IPS-18c (cell line): ENCODE measurements at regions not wholly inside any gene's neighbourhood (a gene's known extent, or its start where the extent isn't known, plus 50 kb on each side); places are given as distances from the start of the nearest gene placed in this dataset.
"Not testable (repeated sequence)": the region's sequence is repeated elsewhere in the genome, so short reads cannot be mapped to it uniquely, and the experiment has no call there.

Experiments used
- H3K4me3 ChIP-seq: 2 replicates; pipeline ENCODE4 v1.7.0; 2013; ENCODE audit warnings: low read depth, mild to moderate bottlenecking, low read length, moderate library complexity; ENCODE audit not compliant: insufficient read depth
- H3K9me3 ChIP-seq: one replicate; pipeline ENCODE4 v1.6.1; 2013; ENCODE audit warnings: mild to moderate bottlenecking, low read length, moderate library complexity; ENCODE audit not compliant: control insufficient read depth, insufficient read depth

DNA sequence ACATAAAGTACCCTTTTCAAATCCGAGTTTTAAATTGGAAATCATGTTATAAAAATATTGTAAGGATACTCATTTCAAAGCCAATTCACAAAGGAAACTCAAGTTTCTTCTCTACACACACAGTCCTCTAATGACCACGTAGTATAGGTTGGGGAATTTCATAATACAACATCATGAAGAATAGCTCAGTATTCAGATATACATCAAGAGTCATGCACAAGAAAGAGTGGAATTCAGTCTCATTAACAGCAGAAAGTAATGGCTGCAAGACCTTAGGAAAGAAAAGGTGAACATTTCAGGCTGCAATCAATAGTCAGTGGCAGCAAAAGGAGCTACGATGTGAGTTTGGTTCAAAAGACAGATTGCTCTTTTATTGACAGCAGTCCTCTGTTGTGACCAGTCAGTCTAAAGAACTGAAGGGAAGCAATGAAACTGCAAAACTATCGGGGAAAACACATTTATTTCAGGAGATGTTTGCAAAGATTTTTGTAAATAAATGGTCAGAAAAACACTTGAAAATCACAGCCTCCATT is 317.2 kb downstream of the IPMK start:
- Histone ChIP-seq H3K9me3 (no peaks in the 10 kb centered on the region), H3K4me3 (no peak overlapping the region)

DNA sequence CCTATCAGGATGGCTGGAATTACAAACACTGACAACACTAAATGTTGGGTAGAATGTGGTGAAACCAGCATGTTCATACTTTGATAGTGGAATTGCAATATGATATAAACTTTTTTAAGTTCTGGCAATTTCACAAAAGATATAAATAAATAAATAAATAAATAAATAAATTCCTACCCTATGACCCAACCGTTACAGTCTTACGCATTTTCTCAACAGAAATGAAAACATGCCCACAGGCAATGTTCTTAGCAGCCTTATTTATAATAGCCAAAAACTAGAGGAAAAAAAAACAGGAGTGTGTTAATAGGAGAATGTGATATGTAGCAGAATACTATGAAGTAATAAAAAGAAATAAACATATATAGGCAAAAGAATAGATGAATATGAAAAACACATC is 318.9 kb downstream of the IPMK start:
- H3K9me3 ChIP-seq, result no peaks in the 10 kb centered on the region
- H3K4me3 ChIP-seq, result no peak overlapping the region

DNA sequence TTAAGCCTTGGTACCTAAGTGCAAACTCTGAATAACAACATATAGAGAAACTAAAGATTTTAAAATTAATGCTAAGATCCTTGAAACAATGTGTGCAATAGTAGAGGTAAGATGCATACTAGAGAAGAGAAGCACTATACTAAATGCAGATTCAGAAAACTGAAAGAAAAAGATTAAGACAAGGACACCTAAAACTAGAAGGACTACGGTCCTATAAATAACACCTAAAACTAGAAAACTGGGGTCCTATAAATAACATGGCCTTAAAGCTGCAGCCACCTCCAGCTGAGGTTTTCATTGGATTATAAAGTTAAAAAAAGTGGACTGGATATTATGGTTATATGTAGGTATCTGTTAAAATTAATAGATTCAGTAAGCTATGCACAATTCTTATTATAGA is 320.9 kb downstream of the IPMK start:
- Histone ChIP-seq H3K9me3 (no peaks in the 10 kb centered on the region), H3K4me3 (no peak overlapping the region)

DNA sequence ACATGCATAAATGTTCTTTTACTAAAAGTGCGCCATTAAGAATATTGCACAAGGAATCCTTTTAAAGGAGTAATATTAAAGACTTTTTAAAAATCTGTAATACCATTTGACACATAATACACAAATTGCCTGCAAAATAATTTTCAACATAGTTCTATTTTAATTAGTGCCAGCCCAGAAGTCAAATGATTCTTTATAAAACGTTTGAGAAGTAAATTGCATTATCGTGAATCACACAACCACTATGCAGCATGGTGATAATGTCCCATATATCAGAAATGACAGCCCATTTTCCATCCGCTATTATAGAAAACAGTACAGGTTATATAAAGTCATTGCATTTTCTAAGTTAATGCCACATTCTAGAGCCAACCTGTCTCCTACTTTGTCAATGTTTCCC is 324.0 kb downstream of the IPMK start:
- H3K4me3 ChIP-seq, result no peak overlapping the region
- H3K9me3 ChIP-seq, result no peaks in the 10 kb centered on the region

DNA sequence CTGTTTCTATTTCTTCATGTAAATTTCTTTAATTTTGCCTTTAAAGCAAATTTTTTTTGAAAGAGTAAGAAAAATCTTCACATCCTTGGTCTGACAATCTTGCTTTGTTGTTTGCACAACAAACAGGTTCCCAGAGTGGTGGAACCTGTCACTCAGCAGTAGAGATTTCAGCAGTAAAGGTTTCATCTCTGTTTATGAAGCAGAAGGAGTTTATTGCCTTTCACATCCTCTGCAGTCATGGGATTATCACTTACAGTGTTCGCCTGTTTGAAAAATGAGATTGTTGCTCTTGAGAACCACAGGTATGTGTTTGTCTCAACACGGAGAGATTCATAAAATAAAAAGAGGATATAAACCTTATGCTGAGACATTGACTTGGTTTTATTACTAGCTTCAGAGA is 342.6 kb downstream of the IPMK start:
- H3K9me3 ChIP-seq, result no peaks in the 10 kb centered on the region
- no peak overlapping the region for H3K4me3 ChIP-seq

DNA sequence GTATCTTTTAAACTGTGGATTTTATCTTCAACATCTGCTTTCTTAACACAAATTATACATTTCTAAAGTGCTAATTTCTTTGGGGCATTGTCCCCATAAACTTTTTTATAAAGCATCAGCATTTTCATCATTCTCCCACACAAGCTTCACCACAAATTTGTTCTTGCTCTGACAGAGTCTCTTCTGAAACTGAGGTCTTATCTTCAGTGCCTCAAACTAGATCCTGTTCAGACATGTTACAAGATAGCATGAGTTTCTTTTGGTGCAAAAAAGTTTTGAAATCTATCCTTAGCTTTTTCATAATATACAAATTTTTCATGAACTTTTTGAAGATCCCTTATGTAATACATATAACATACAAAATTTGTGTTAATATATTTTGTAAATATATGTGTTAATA is 346.6 kb downstream of the IPMK start:
- H3K4me3 ChIP-seq, result no peak overlapping the region
- no peaks in the 10 kb centered on the region for H3K9me3 ChIP-seq

DNA sequence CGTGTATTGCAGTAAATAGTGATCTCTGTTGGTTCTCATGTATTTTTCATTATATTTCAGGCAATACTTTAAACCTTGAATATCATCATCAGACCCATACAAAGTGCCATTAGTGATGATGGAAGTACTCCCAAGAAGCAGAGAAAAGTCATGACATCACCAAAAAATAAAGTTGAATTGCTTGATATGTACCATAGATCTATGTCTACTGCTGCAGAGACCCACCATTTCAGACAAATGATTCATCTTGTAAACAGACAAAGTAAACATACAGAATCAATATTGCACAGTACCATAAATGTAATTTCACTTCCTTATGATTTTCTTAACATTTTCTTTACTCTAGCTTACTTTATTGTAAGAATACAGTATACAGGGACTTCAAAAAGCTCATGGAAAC is 347.8 kb downstream of the IPMK start:
- no peaks in the 10 kb centered on the region for H3K9me3 ChIP-seq
- no peak overlapping the region for H3K4me3 ChIP-seq

DNA sequence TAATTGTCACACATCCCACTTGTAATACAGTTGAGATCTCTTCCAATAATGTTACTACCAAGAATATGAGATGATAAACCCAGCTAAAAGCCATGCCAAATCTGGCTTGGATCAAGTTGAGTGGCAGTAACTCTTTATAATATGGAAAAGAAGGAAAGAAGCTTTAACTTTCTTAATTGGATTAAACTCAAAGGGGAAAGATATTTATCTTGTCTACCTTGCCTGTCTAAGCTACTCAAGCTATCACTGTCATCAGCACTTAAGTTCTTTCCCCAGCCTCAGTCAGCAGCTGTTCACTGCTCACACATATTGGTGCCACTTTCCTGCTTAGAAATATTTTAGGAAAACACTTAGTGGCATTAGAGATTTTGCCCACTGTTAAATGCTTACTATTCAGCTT is 350.7 kb downstream of the IPMK start:
- Histone ChIP-seq H3K9me3 (no peaks in the 10 kb centered on the region), H3K4me3 (no peak overlapping the region)

DNA sequence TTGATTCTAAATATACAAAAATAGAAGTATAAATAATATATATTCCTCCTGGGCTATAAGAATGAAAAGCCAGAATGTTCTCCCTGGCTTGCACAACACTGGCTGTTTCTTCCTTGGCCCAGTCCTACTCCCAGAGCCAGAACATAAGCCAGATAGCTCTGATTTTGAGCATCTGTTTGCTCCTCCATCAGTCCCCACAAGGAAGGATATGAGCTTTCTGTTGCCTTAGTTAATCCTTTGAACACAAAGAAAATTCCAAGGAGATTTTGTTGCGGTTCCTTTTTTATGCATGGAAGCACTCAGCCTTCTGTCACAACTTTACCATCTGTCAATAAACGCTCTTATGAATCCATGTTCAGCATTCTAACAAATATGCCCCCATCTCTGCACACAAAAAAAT is 361.8 kb downstream of the IPMK start:
- Histone ChIP-seq H3K9me3 (no peaks in the 10 kb centered on the region), H3K4me3 (no peak overlapping the region)

DNA sequence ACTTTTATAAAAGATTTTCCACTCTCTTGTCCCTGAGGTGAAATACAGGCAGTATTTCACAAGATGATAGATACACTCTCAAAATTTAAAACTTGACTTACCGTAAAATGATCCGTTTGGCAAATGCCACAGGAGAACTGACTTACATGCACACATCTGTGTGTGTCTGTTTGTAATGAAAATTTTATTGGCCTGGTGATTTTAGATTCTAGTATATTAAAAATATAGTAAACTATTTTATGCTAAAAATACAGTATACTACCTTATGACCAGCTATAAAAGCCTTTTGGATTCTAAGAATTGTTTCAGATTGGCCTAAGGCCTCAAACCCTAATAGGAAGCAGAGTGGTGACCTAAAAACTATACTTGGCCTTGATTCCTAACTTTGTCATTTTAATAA is 362.7 kb downstream of the IPMK start:
- no peak overlapping the region for H3K4me3 ChIP-seq
- H3K9me3 ChIP-seq, result peaks cover 2% of the 10 kb centered on the region

DNA sequence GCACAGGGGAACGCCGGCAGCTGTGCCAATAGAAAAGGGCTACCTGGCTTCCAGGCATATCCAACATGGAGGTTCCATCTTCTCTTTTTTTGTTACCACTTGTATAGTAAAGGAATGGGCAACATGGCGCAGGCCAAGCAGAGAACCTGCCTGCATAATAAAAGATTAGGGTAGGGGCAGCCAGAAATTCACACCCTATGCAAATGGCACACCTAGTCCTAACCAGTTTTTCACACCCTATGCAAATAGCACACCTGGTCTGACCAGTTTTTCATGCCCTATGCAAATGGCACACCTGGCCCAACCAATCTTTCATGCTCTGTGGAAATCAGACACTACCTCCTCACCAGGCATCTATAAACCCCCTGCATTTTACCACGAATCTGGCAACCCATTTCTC is 369.5 kb downstream of the IPMK start:
- H3K9me3 ChIP-seq, result peaks cover 4% of the 10 kb centered on the region
- H3K4me3 ChIP-seq, result no peak overlapping the region

DNA sequence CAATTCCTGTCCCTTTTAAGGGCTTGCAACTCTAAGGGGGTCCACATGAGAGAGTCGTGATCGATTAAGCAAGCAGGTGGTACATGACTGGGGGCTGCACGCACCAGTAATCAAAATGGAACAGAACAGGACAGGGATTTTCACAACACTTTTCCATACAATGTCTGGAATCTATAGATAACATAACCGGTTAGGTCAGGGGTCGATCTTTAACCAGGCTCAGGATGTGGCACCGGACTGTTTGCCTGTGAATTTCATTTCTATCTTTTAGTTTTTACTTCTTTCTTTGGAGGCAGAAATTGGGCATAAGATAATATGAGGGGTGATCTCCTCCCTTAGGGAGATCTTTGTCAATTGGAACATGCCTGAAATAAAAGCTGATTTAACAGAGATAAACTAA is 370.1 kb downstream of the IPMK start:
- peaks cover 4% of the 10 kb centered on the region for H3K9me3 ChIP-seq
- no peak overlapping the region for H3K4me3 ChIP-seq

DNA sequence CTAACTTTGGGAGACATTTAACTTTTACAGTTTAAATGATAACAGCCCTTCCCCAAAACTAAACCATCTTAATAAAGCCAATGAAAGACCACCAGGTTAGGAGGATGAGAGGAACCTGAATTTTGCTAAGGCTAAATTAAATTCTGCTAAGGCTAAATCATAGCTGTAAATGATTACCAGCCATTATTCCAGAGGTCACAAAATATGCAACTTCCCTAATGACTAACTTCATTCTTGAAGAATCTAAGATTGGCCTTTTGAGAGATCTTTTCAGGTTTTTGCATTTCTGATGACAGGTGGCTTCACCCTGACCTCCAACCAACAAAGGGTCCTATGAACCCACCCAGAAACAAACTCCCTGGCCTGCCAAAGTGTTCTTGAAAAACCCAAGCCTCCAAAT is 373.3 kb downstream of the IPMK start:
- Histone ChIP-seq H3K4me3 (no peak overlapping the region), H3K9me3 (peaks cover 2% of the 10 kb centered on the region)

DNA sequence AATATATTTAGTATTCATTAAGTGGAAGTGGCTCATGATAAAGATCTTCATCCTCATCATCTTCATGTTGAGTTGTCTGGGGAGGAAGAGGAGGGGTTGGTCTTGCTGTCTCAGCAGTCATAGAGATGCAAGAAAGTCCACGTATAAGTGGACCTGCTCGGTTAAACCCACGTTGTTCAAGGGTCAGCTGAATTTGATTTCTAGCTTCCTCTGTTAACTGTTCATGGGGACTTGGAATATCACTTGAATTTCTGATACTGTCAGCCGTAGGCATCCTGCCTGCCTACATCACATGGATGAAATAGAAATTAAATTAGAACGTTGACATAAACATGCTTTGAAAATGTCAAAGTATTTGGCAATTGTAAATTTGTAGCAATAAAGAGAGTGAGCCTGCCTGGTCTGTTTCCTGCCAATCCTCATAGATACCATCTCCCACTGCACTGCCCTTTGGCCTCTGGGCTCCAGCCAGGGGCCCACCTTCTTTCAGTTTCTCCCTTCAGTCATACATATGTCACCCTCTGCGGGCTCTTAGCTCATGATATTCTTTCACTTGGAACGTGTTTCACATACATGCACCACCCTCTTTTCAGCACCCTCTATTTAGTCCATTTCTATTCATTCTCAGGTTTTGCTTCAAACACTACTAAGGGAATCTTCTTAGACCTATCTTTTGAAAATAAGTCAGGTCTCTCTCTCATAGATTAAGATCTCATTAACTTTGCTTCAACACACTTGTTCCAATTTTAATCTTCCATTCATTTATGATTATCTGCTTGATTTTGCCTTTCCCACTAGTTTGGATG is 376.3 kb downstream of the IPMK start:
- H3K4me3 ChIP-seq, result no peak overlapping the region
- no peaks in the 10 kb centered on the region for H3K9me3 ChIP-seq

DNA sequence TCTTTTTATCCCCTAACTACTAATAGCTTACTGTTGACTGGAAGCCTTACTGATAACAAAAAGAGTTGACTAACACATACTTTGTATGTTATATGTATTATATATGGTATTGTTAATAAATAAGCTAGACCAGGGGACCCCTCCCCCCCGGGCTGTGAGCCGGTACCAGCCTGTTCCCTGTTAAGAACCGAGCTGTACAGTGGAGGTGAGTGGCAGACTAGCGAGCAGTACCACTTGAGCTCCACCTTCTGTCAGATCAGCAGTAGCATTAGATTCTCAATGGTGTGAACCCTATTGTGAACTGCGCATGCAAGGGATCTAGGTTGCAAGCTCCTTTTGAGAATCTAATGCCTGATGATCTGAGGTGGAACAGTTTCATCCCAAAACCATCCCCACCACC is 377.0 kb downstream of the IPMK start:
- no peaks in the 10 kb centered on the region for H3K9me3 ChIP-seq
- no peak overlapping the region for H3K4me3 ChIP-seq

DNA sequence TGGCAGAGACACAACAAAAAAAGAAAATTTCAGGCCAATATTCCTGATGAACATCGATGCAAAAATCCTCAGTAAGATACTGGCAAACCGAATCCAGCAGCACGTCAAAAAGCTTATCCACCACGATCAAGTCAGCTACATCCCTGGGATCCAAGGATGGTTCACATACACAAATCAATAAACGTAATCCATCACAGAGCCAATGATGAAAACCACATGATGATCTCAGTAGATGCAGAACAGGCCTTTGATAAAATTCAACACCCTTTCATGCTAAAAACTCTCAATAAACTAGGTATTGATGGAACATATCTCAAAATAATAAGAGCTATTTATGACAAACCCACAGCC is 382.1 kb downstream of the IPMK start:
- H3K4me3 ChIP-seq, H3K9me3 ChIP-seq: not testable (repeated sequence)

DNA sequence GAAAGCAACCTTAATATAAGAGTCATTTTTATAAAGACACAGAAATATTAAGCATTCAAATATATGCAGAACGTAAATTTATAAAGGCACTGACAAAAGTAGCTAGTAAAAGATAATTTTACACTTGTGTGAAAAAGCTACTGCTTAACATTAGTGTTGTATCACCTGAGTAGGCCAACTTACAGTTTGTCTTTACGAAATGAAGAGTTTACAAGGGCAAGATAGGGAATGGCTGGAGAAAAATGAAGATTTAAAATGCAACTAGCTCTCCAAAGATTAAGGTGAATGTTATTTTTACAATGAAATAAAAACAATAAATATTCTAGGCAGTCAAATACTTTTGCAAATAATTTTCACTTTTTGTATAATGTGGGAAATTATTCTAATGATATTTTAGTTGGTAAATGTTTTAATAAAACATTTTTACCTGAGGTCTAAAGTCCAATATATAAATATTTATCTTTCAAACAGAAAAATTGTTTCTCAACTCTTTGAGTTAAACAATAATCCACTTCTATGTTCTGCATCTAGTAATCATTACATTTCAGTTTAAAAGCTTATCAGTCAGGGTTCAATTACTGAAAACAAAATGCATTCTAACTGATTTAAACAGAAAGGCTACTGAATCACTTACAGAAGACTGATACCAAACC is 382.6 kb downstream of the IPMK start:
- Histone ChIP-seq H3K9me3 (no peaks in the 10 kb centered on the region), H3K4me3 (no peak overlapping the region)

DNA sequence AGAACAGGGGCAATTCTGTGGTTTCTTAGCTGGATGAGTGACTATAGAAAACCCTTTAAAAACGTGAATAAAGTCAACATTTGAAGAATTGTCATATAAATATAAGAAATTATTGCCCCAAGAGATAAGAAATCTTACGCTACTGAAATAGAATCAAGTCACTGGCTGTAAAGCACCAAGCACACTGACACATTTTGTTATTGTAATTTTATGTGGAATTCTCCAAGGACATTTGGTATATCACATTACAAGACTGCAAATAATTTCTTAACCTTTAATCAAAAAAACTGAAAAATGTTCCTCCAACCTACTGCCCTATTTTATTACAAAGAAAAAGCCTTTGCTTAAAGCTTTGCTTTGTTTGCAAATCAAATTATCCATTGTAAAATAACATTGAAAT is 383.3 kb downstream of the IPMK start:
- H3K4me3 ChIP-seq, result no peak overlapping the region
- no peaks in the 10 kb centered on the region for H3K9me3 ChIP-seq
